Prostate gland (tissue), 2 donors: ENCODE measurements at regions not wholly inside any gene's neighbourhood (a gene's known extent, or its start where the extent isn't known, plus 50 kb on each side); places are given as distances from the start of the nearest gene placed in this dataset.

ENCODE experiments used
- POLR2AphosphoS5 ChIP-seq: sonication (generic); formaldehyde crosslinking; IDR thresholded peaks from one replicate; pipeline ENCODE4 v1.6.1; 2017; ENCODE audit warnings: antibody characterized with exemption
- TF ChIP-seq, protein P1 (sequence below), 4 experiments: fragments of 200-600 bp in 2 of 4; fragments of 450-650 bp in 2 of 4; sonication (generic) in 2 of 4; IDR thresholded peaks; 1 replicate in 3 of 4; 2 replicates in 1 of 4; pipeline ENCODE4 v1.5.1; 2016 to 2019; ENCODE audit warnings: antibody characterized with exemption in 4 of 4, mild to moderate bottlenecking in 2 of 4, moderate library complexity in 2 of 4

- TF ChIP-seq, protein P1, sequence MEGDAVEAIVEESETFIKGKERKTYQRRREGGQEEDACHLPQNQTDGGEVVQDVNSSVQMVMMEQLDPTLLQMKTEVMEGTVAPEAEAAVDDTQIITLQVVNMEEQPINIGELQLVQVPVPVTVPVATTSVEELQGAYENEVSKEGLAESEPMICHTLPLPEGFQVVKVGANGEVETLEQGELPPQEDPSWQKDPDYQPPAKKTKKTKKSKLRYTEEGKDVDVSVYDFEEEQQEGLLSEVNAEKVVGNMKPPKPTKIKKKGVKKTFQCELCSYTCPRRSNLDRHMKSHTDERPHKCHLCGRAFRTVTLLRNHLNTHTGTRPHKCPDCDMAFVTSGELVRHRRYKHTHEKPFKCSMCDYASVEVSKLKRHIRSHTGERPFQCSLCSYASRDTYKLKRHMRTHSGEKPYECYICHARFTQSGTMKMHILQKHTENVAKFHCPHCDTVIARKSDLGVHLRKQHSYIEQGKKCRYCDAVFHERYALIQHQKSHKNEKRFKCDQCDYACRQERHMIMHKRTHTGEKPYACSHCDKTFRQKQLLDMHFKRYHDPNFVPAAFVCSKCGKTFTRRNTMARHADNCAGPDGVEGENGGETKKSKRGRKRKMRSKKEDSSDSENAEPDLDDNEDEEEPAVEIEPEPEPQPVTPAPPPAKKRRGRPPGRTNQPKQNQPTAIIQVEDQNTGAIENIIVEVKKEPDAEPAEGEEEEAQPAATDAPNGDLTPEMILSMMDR (IDR thresholded peaks at IDR 0.05): no peak
- TF ChIP-seq POLR2AphosphoS5: no peak
Measured at GRCh38 chr18:40824291-40824690, 1130.7 kb upstream of the PIK3C3 start.
